ENCODE measurements at regions not wholly inside any gene's neighbourhood (a gene's known extent, or its start where the extent isn't known, plus 50 kb on each side); places are given as distances from the start of the nearest gene placed in this dataset.

DNA sequence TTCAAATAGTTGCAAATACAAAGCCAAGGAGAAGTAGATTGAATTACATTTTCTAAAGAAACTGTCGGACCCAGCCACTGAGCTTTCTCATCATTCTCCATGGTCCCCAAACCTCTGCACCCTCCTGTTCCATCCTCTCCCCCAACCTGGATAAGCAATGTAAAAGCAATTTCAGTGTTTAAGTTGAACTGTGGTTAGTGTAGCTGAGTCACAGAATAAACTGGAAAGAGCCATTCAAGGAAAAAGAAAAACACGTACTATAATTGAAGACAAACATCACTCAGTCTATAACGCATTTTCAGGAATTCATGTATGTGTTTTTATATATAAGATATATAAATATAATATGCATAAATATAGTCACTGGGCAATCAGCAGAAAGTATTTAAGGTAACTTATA is 54.1 kb upstream of the TMEM161B start:
- H3K27ac ChIP-seq (ENCODE audit: low read depth, low read length): no peak overlapping the region
- H3K9me3 ChIP-seq (ENCODE audit: control insufficient read depth in 2 of 3, low read length in 3 of 3): no peaks in the 10 kb centered on the region
- intact Hi-C loops (cut with micrococcal nuclease): no loop called here
- H3K27me3 ChIP-seq (ENCODE audit: control insufficient read depth in 2 of 2, insufficient read depth in 2 of 2, low read length in 2 of 2): no peaks in the 10 kb centered on the region
- Mint-ChIP-seq H3K27me3 (peaks cover 0 to 1% (median 0%) of the 10 kb centered on the region in 5 donors), H3K9me3 (peaks cover 0 to 3% (median 0%) of the 10 kb centered on the region in 11 donors), H3K4me1 (no peaks in the 10 kb centered on the region), H3K27ac (no peak overlapping the region), H3K4me3 (no peak overlapping the region), H3K36me3 (peaks cover 0 to 13% (median 0%) of the 10 kb centered on the region in 5 donors)
- ChIA-PET CTCF (no interaction called here), POLR2A (no interaction called here)
- no peaks in the 10 kb centered on the region for H3K4me1 ChIP-seq (ENCODE audit: control insufficient read depth in 2 of 2, insufficient read depth in 2 of 2, low read length in 2 of 2)
- no peaks in the 10 kb centered on the region for H3K36me3 ChIP-seq (ENCODE audit: control insufficient read depth in 2 of 3, insufficient read depth in 3 of 3, low read length in 3 of 3)
- ATAC-seq (no peak), DNase-seq (no peak)
- H3K4me3 ChIP-seq (ENCODE audit: low read length): no peak overlapping the region

All from naive thymus-derived CD4-positive, alpha-beta T cell (primary cell).